ENCODE measurements at regions not wholly inside any gene's neighbourhood (a gene's known extent, or its start where the extent isn't known, plus 50 kb on each side); places are given as distances from the start of the nearest gene placed in this dataset.

DNA sequence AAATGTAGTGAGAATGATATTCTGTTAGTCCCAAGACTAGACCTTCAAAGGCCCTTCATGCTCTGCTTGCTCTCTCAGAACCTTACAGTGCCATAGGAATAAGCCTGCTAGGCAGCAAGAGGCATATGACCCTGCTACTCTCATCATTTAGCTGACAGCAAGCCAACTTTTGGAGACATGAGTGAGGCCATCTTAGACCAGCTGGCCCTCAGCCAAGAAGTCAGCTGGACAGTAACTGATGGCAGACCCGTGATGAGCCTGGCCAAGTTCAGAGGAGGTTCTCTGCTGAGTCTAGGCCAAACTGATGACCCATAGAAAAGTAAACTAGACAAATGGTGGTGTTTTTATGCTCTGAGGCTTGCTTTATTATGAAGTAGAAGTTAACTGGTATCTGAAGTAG, 82.6 kb downstream of the C18orf54 start:
- no peaks in the 10 kb centered on the region for H4K20me1 ChIP-seq (replicated peaks in 1 of 2; ENCODE audit: control insufficient read depth in 1 of 2, insufficient read depth in 2 of 2, low read length in 2 of 2)
- ChIA-PET CTCF (ENCODE audit: partially characterized antibody) (interaction anchor here (1.3 to 4.4 kb wide), 2 partner anchors 206 to 231 kb away, joined by 3 to 27 read pairs; no protein-coding TSS in a partner anchor), POLR2A (ENCODE audit: partially characterized antibody) (no interaction called here)
- no peaks in the 10 kb centered on the region; a peak in 1 of 7 replicates for H3K4me1 ChIP-seq (replicated peaks in 1 of 4; ENCODE audit: control insufficient read depth in 3 of 4, insufficient read depth in 4 of 4, low read length in 3 of 4)
- H3K9ac ChIP-seq (replicated peaks in 1 of 4; ENCODE audit: extremely low read depth in 1 of 4, low read depth in 3 of 4, low read length in 3 of 4): no peak overlapping the region
- H3K27me3 ChIP-seq (replicated peaks in 1 of 4; ENCODE audit: control insufficient read depth in 3 of 4, extremely low read depth in 1 of 4, insufficient read depth in 3 of 4, low read length in 3 of 4): no peaks in the 10 kb centered on the region
- no peak overlapping the region for H2BK12ac ChIP-seq (ENCODE audit: low read depth, low read length)
- H2BK5ac ChIP-seq (ENCODE audit: low read depth, low read length): no peak overlapping the region
- H3K9me3 ChIP-seq (ENCODE audit: insufficient read depth in 2 of 2, low read depth in 1 of 2, low read length in 1 of 2): no peaks in the 10 kb centered on the region
- H4K8ac ChIP-seq (ENCODE audit: extremely low read depth, insufficient read depth, low read length): no peak overlapping the region; the same call in 1 of the 2 replicates
- H2BK120ac ChIP-seq (replicated peaks; ENCODE audit: low read depth, low read length): no peak overlapping the region
- no peak overlapping the region for H3K14ac ChIP-seq (ENCODE audit: insufficient read length)
- no peak overlapping the region for H3K56ac ChIP-seq (replicated peaks; ENCODE audit: insufficient read length, low read depth, low read length)
- no peak overlapping the region for H4K91ac ChIP-seq (replicated peaks; ENCODE audit: insufficient read length, low read length)
- DNase-seq (ENCODE audit: low read depth in 1 of 2, low spot score in 2 of 2): no peak
- H3K23ac ChIP-seq (ENCODE audit: insufficient read length): no peak overlapping the region
- H3K4me3 ChIP-seq (ENCODE audit: extremely low read depth in 1 of 4, insufficient read depth in 2 of 4, low read depth in 3 of 4, low read length in 4 of 4): no peak overlapping the region
- H3K36me3 ChIP-seq (ENCODE audit: control insufficient read depth in 2 of 4, insufficient read depth in 4 of 4, low read length in 3 of 4): no peaks in the 10 kb centered on the region
- H3K4ac ChIP-seq (replicated peaks; ENCODE audit: insufficient read length, low read depth, low read length): no peak overlapping the region
- WGBS, 2 experiments (ENCODE audit: extremely low coverage in 1 of 2, insufficient coverage in 1 of 2, insufficient read length in 1 of 2, insufficient replicate concordance in 2 of 2, low coverage in 1 of 2, low lambda C conversion rate in 2 of 2, missing lambda C conversion rate in 1 of 2): 88% methylated on average over 1 of the region's 1 CpG; no CpG with 5 or more reads in 1 of the 2 experiments
- H3K27ac ChIP-seq (ENCODE audit: low read depth, low read length): no peak overlapping the region
- FAIRE-seq: no peak
- no peak overlapping the region for H2BK15ac ChIP-seq (ENCODE audit: low read length)
- H2AK5ac ChIP-seq (ENCODE audit: low read depth, low read length): no peak overlapping the region
- no peak overlapping the region for H3K4me2 ChIP-seq (ENCODE audit: insufficient read depth in 1 of 2, low read depth in 2 of 2, low read length in 2 of 2)
- no peak overlapping the region for H4K5ac ChIP-seq (ENCODE audit: insufficient read length, low read depth, low read length)
- H2BK20ac ChIP-seq (ENCODE audit: low read length): no peak overlapping the region
- no peak overlapping the region for H3K18ac ChIP-seq (ENCODE audit: extremely low read depth, low read length)
- H3K79me2 ChIP-seq (ENCODE audit: control insufficient read depth in 1 of 2, insufficient read depth in 2 of 2, low read length in 2 of 2): no peaks in the 10 kb centered on the region
- H3K23me2 ChIP-seq (ENCODE audit: low read depth, low read length): no peaks in the 10 kb centered on the region
- H3K79me1 ChIP-seq (ENCODE audit: low read depth, low read length): no peaks in the 10 kb centered on the region
- H2AFZ ChIP-seq (ENCODE audit: low read length): no peak overlapping the region
- TF ChIP-seq SIN3A (conservative IDR thresholded peaks at IDR 0.05 in 1 of 2, IDR thresholded peaks at IDR 0.05 in 1 of 2; ENCODE audit: low read depth in 1 of 2, low read length in 2 of 2) (no peak), TAF1 (IDR thresholded peaks at IDR 0.05; ENCODE audit: low read depth, low read length) (no peak), EGR1 (IDR thresholded peaks at IDR 0.05; ENCODE audit: borderline replicate concordance, low read depth, low read length) (no peak), BRCA1 (IDR thresholded peaks at IDR 0.05; ENCODE audit: low read depth, low read length) (no peak), CBX5 (IDR thresholded peaks at IDR 0.05; ENCODE audit: low read depth, low read length) (no peak), BCL11A (IDR thresholded peaks at IDR 0.05; ENCODE audit: low read depth in 2 of 2, low read length in 2 of 2) (no peak), GTF2F1 (IDR thresholded peaks at IDR 0.05; ENCODE audit: borderline replicate concordance, low read depth, low read length) (no peak), JUN (IDR thresholded peaks at IDR 0.05; ENCODE audit: low read depth, low read length) (no peak), MAFK (IDR thresholded peaks at IDR 0.05; ENCODE audit: low read depth, low read length) (no peak), FOSL1 (IDR thresholded peaks at IDR 0.05; ENCODE audit: insufficient read depth, low read depth, low read length) (no peak), KDM4A (IDR thresholded peaks at IDR 0.05; ENCODE audit: low read depth, low read length, severe bottlenecking) (no peak), YY1 (IDR thresholded peaks at IDR 0.05; ENCODE audit: low read depth, low read length) (no peak), RNF2 (IDR thresholded peaks at IDR 0.05; ENCODE audit: borderline replicate concordance, low read depth, low read length, missing control alignments, poor library complexity, severe bottlenecking) (no peak)
